Activated T-helper 2 cell treated with anti-CD3 and anti-CD28 coated beads, Interferon-gamma antibody, Interleukin-2, Interleukin-4, amounts not matched to agents 10 μg/mL and 5 μg/mL and 100 μg/mL, durations not matched to agents 14 hours and 24 hours and 36 hours (primary cell): ENCODE measurements at regions not wholly inside any gene's neighbourhood (a gene's known extent, or its start where the extent isn't known, plus 50 kb on each side); places are given as distances from the start of the nearest gene placed in this dataset.
"Not testable (repeated sequence)": the region's sequence is repeated elsewhere in the genome, so short reads cannot be mapped to it uniquely, and the experiment has no call there.

Experiments
- DNase-seq: peaks from one replicate; pipeline ENCODE4 v3.0.0; 2021; ENCODE audit warnings: low spot score
- H3K27ac Mint-ChIP-seq: one replicate; pipeline ENCODE4 v1.8.0; 2021; ENCODE audit warnings: mixed read lengths
- H3K27me3 Mint-ChIP-seq: one replicate; pipeline ENCODE4 v1.8.0; 2021; ENCODE audit warnings: low read depth, mixed read lengths
- H3K36me3 Mint-ChIP-seq: one replicate; pipeline ENCODE4 v1.8.0; 2021; ENCODE audit warnings: low read depth, mixed read lengths
- H3K4me1 Mint-ChIP-seq: one replicate; pipeline ENCODE4 v1.8.0; 2021; ENCODE audit warnings: low read depth, mixed read lengths
- H3K4me3 Mint-ChIP-seq: one replicate; pipeline ENCODE4 v1.8.0; 2021; ENCODE audit warnings: low read depth, mild to moderate bottlenecking, moderate library complexity, mixed read lengths
- H3K9me3 Mint-ChIP-seq: one replicate; pipeline ENCODE4 v1.8.0; 2021; ENCODE audit warnings: mixed read lengths
- intact Hi-C: fragments of 100-400 bp; cut with micrococcal nuclease; formaldehyde crosslinking; loops from one replicate; pipeline ENCODE4 v1.15.1; 2023

DNA sequence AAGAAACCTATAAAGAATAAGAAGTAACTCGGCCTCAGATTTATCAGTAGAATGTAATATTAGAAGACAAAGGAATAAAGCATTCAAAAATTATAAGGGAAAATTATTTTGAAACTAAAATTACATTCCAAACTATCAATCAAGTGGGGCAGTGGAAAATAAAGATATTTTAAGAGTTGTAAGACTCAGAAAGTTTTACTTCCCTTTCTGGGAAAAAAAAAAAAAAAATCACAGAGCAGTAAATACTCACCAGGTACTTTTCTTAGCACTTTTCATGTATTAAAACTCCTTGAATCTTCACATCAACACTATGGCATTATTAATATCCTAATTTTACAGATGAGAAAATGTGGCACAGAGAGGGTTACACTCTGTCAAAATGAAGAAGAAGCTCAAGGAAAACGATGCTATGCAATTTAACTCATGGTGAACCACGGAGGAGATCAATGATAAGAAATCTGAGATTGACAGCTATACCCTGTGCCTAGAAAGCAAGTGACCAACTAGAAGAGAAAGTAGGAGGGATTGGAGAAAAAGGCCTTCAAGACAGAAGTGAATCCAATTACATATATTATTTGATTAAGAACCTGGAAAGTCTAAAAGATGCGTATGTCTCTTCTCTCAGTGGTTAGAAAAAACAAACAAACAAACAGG, 238.9 kb upstream of the ID2 start:
- Mint-ChIP-seq H3K4me3 (no peak overlapping the region), H3K9me3 (no peaks in the 10 kb centered on the region), H3K36me3 (no peaks in the 10 kb centered on the region), H3K27me3 (peaks cover 31% of the 10 kb centered on the region), H3K4me1 (peaks cover 26% of the 10 kb centered on the region), H3K27ac (no peak overlapping the region)
- no peak for DNase-seq
- intact Hi-C loops, result no loop called here

DNA sequence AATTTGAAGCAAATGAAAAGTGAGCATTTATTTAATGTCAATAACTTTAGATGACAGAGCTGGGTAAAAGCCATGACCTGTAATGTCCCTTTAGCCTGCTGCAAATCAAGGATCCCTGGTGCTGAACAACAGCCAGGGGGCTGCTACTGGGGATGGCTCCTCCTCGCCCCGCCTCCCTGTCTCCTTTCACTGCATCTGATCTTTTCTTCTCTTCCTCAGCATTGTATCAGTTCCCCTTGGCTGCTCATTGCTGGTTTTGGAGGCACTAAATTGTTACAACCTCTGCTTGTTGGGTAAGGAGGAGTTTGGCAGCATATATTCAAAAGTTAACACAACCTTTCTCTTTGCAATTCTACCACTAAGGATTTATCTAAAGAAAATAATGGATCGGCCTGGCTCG, 236.3 kb upstream of the ID2 start:
- no peaks in the 10 kb centered on the region for H3K36me3 Mint-ChIP-seq
- H3K27me3 Mint-ChIP-seq, result peaks cover 40% of the 10 kb centered on the region
- H3K9me3 Mint-ChIP-seq, result no peaks in the 10 kb centered on the region
- intact Hi-C loops, result no loop called here
- H3K27ac Mint-ChIP-seq, result no peak overlapping the region
- no peak overlapping the region for H3K4me3 Mint-ChIP-seq
- no peak for DNase-seq
- peaks cover 20% of the 10 kb centered on the region for H3K4me1 Mint-ChIP-seq

DNA sequence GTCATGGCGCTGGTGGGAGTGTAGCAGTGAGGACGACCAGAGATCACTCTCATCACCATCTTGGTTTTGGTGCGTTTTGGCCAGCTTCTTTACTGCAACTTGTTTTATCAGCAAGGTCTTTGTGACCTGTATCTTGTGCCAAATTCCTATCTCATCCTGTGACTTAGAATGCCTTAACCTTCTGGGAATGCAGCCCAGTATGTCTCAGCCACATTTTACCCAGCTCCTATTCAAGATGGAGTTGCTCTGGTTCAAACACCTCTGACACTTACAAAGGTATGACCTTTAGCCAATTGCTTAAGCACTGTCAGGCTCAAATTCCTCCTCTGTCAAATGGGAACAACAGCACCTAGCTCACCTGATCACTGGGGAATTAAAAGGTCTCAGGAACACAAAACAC, 235.1 kb upstream of the ID2 start:
- peaks cover 39% of the 10 kb centered on the region for H3K27me3 Mint-ChIP-seq
- H3K4me3 Mint-ChIP-seq, H3K27ac Mint-ChIP-seq, H3K9me3 Mint-ChIP-seq, H3K36me3 Mint-ChIP-seq, intact Hi-C loops, DNase-seq: not testable (repeated sequence)
- peaks cover 16% of the 10 kb centered on the region for H3K4me1 Mint-ChIP-seq

DNA sequence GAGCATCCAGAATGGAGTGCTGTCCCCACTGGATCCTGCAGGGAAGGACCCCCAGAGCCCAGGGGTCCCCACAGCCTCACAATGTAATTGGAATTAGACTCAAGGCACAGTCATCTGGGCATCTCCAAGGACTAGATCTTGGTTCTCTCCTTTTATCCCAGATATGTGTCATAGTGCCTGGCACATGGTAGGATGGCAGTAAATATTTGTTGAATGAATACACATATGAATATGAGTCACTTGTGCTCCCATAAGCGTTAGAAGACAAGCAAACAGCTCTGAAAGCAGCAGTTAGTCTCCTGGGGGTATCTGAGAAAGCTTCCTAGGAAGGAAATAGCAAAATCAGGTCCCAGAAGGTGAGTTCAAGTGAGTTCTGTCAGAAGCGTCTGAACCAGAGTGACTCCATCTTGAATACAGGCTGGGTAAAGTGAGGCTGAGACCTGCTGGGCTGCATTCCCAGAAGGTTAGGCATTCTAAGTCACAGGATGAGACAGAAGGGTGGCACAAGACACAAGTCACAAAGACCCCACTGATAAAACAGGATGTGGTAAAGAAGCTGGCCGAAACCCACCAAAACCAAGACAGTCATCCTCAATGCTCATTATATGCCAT, 234.1 kb upstream of the ID2 start:
- Mint-ChIP-seq H3K27me3 (peaks cover 36% of the 10 kb centered on the region), H3K4me1 (peaks cover 7% of the 10 kb centered on the region), H3K36me3 (no peaks in the 10 kb centered on the region), H3K9me3 (no peaks in the 10 kb centered on the region), H3K27ac (no peak overlapping the region), H3K4me3 (no peak overlapping the region)
- no peak for DNase-seq
- intact Hi-C loops, result no loop called here

DNA sequence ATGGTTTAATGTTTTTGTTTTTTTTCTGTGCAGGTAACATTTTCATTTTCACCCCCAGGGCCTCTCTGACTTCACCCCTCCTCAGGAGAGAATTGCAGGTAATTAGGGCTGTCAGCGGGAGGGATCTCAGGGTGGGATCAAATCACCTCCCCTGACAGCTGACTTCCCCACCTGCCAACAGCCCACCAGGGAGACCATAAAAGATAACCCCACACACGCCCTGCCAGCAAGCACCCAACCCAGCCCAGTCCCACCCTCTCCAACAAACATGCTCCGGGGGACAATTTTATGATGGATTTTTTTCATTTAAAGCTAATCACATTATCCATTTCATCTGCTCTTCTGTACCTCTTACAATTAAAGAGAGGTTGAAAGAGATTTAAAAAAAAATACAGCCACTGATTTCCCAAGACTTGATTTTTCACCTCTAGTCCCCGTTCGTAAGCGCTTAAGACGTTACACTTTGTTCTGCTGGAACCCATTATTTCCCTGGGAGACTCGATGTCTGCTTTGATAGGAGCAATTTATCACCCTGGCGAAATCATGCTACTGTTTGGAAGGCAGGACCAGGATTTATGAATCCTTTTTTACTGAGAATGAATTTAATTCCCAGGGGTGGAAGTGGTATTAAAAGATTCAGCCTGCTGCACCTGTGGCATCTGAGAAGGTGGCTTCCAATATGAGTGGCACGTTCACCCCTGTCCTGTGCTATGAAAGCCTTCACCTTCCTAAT, 232.9 kb upstream of the ID2 start:
- H3K27ac Mint-ChIP-seq, result no peak overlapping the region
- no peak for DNase-seq
- H3K36me3 Mint-ChIP-seq, result no peaks in the 10 kb centered on the region
- intact Hi-C loops, result no loop called here
- H3K9me3 Mint-ChIP-seq, result no peaks in the 10 kb centered on the region
- H3K4me1 Mint-ChIP-seq, result peaks cover 4% of the 10 kb centered on the region
- no peak overlapping the region for H3K4me3 Mint-ChIP-seq
- peaks cover 32% of the 10 kb centered on the region for H3K27me3 Mint-ChIP-seq

DNA sequence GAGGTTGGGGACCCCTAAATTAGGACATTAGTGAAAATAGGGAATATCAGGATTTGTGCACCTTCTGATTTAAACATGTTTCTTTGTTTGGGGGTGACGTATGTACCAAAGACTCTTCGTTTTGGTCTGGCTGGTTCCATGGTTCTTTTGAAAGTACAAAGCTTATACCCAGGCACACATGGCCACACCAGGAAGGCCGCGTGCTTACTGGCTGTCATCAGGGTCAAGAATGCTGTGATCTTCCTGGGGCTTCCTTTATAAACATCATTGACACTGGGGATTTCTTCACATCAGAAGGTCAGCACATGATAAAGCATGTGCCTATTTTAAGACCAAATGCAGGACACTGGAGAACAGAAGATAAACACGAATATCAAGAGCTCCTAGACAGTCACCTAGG, 230.6 kb upstream of the ID2 start:
- Mint-ChIP-seq H3K36me3 (no peaks in the 10 kb centered on the region), H3K9me3 (no peaks in the 10 kb centered on the region), H3K27me3 (peaks cover 17% of the 10 kb centered on the region), H3K4me3 (no peak overlapping the region), H3K4me1 (peaks cover 20% of the 10 kb centered on the region), H3K27ac (no peak overlapping the region)
- intact Hi-C loops, result no loop called here
- DNase-seq, result no peak

DNA sequence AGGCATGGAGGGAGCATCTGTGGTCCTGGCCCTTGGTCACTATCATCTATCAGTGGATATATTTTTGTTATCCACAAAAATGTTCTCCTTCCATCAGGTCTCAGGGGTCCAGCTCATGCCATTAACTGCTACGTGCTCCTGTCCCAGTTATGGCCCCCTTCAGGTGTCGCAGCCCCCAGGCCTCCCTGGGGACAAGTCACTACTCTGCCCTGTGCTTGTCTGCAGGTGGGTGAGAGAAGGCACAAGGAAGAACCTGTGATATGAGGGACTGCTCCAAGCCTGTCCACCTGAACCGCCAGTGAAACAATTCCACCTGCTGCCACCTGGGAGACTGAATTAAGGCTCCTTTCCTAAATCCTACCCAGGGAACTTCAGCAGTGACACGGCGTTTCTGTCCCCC, 229.6 kb upstream of the ID2 start:
- Mint-ChIP-seq H3K4me3 (no peak overlapping the region), H3K36me3 (no peaks in the 10 kb centered on the region), H3K4me1 (peaks cover 22% of the 10 kb centered on the region), H3K9me3 (no peaks in the 10 kb centered on the region), H3K27ac (no peak overlapping the region), H3K27me3 (peaks cover 12% of the 10 kb centered on the region)
- no peak for DNase-seq
- intact Hi-C loops, result no loop called here

DNA sequence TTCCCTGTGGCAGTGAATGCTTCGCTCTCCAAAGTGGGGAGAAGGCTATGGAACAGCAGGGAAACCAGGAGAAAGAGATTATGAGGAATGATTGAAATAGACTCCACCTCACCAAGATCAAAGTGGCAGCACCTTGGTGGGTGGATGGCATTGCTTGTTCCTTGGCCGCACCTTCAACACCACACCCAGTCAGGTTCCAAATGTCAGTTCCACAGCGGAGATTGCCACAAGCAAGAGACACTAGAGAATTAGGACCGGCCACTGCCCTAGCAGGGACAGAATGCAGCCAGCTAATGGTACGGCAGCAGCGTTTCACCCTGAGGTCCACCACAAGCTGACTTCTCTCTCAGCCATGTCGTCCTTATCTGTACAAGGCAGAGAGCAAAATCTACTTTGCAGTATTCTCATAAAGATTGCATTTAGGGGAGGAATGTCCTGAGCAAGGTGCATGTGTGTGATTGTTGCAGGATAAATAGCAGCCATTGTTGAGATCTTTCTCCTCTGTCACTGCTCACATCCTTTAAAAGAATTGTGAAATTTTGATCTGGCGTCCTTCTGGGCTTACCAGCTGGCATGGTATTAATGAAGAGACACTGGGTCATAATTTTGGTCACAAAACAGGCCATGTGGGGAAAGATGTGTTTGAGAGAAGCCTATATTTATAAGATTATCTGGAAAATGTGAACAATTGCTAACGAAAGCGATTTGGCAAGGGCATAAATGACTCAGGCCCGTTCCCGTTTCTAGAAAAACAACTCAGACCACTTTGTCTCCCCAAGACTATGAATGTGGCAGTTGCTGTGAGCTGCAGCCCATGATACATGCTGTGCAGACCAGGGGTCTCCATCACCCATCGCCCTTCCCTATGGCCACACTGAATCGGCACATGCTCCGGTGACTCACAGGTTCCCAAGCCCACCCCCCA, 228.6 kb upstream of the ID2 start:
- H3K4me3 Mint-ChIP-seq, result no peak overlapping the region
- intact Hi-C loops, result no loop called here
- H3K4me1 Mint-ChIP-seq, result peaks cover 25% of the 10 kb centered on the region
- H3K9me3 Mint-ChIP-seq, result no peaks in the 10 kb centered on the region
- no peak for DNase-seq
- peaks cover 18% of the 10 kb centered on the region for H3K27me3 Mint-ChIP-seq
- peak overlapping the region; percentile 65 for H3K27ac Mint-ChIP-seq
- H3K36me3 Mint-ChIP-seq, result no peaks in the 10 kb centered on the region

DNA sequence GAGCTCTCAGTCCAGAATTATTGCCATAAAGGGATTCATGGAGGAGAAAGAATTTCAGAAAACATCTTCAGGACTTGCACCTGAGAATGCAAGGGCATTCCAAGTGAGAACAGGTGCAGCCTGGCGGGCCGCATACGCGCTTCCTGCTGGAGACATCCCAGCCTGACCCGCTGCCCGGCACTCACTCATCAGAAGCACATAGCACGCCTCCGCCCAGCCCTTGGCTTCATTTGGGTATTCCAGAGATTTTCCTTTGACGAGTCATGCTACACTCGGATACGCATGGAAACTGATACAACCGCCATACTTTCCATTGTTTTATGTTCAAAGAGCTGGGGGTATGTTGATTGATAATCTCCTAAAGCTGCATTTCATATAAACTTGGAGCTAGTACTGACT, 228.0 kb upstream of the ID2 start:
- intact Hi-C loops, result no loop called here
- peak overlapping the region; percentile 65 for H3K27ac Mint-ChIP-seq
- no peaks in the 10 kb centered on the region for H3K9me3 Mint-ChIP-seq
- H3K36me3 Mint-ChIP-seq, result no peaks in the 10 kb centered on the region
- peaks cover 25% of the 10 kb centered on the region for H3K4me1 Mint-ChIP-seq
- H3K27me3 Mint-ChIP-seq, result peaks cover 20% of the 10 kb centered on the region
- no peak for DNase-seq
- no peak overlapping the region for H3K4me3 Mint-ChIP-seq

DNA sequence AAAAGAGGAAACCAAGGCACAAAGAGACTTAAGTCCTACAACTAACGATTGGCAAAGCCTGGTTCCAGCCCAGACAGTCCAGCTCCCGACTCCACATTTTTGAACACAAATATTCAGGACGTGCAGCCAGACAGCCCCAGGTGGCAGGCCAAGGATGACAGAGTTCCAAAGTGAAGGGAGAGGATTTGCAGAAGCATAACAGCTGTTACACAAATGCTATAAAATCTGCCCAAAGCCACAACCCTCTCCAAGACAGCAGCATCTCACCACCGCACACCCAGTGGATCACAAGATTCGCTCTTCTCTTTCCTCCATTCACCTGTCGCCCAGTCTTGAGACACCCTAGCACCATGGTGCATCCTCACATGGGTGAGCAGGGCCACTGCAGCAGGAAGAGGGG, 227.1 kb upstream of the ID2 start:
- Mint-ChIP-seq H3K9me3 (no peaks in the 10 kb centered on the region), H3K4me1 (peaks cover 25% of the 10 kb centered on the region), H3K36me3 (no peaks in the 10 kb centered on the region), H3K27ac (no peak overlapping the region), H3K27me3 (peaks cover 20% of the 10 kb centered on the region), H3K4me3 (no peak overlapping the region)
- DNase-seq, result no peak
- intact Hi-C loops, result no loop called here

DNA sequence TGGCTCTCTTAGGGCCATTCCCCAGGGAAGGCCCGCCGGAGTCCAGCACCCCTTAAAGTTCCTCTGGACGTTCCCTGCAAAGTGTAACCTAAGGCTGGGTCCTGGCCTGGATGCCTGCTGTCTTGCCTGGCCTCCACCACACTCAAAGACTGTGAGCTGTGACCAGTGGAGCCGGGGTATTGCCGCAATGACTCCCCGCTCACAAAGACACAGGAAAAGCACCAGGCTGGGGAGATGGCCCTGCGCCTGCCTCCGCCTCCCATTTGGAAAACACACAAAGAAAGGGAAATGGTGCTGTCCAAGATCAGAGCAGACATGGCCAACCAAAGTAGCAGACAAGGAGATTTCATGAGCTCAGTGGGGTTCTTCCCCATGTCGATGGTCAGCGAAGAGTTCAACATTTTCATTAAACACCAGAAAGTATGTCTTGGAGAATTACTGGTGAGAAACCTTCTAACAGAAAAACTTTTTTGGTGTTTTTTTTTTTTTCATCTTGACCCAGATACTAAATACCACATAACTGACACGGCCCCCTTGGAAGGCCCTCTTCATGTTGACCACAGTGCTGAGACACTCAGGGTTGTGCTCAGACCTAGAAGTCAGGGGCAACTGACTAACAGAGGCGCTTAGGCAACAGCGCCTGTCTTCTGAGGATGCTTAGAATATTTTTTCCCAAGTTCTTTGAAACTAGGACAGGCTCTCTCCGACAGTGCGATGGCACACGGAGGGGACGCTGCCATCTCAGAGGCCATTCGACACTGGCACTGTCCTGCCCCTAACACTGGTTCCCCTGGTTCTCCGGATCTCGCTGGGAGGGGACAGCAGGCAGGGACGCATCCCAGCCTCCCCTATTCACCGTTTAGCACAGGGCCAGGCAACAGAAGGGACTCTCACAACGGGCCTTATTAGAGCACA, 226.4 kb upstream of the ID2 start:
- H3K36me3 Mint-ChIP-seq, result no peaks in the 10 kb centered on the region
- H3K9me3 Mint-ChIP-seq, result no peaks in the 10 kb centered on the region
- H3K4me1 Mint-ChIP-seq, result peaks cover 25% of the 10 kb centered on the region
- H3K4me3 Mint-ChIP-seq, result peak overlapping the region; percentile 58
- DNase-seq, result no peak
- H3K27me3 Mint-ChIP-seq, result peaks cover 19% of the 10 kb centered on the region
- intact Hi-C loops, result loop anchor here (1.0 to 2.0 kb wide), 3 partner anchors 19 to 88 kb away; no protein-coding TSS in a partner anchor
- H3K27ac Mint-ChIP-seq, result peak overlapping the region; percentile 81
